PC-9 (cell line): ENCODE measurements at regions not wholly inside any gene's neighbourhood (a gene's known extent, or its start where the extent isn't known, plus 50 kb on each side); places are given as distances from the start of the nearest gene placed in this dataset.

Source experiments
- BruUV-seq: library from RNA; stranded (reverse); fragments of 400-500 nt; replicated peaks from 2 replicates; lab custom pipeline; 2021; lab: Mats Ljungman, UMichigan
- CTCF ChIA-PET: fragments of 300-600 bp; sonication (Branson Sonifier 250); formaldehyde crosslinking; loops from one replicate; lab custom pipeline; 2022; ENCODE audit warnings: antibody characterized with exemption; lab: Charles Lee
- POLR2A ChIA-PET: fragments of 300-600 bp; sonication (Branson Sonifier 250); formaldehyde crosslinking; loops from one replicate; lab custom pipeline; 2022; ENCODE audit warnings: antibody characterized with exemption; ENCODE audit not compliant: unreplicated experiment; lab: Charles Lee
- DNase-seq, 2 experiments: peaks; one replicate each; pipeline versions ENCODE4 v3.0.0 to v3.0.0-alpha.2; 2015 to 2022; ENCODE audit warnings: mixed read lengths in 1 of 2
- H2AFZ ChIP-seq: fragments of 200-600 bp; sonication (generic); 2 replicates; pipeline ENCODE4 v1.8.1; 2017; ENCODE audit warnings: antibody characterized with exemption
- H3F3A ChIP-seq: fragments of 200-600 bp; sonication (generic); 2 replicates; pipeline ENCODE4 v1.8.1; 2017; ENCODE audit warnings: antibody characterized with exemption, mild to moderate bottlenecking, low read depth; ENCODE audit not compliant: insufficient read depth
- H3K27ac ChIP-seq: fragments of 200-600 bp; sonication (generic); 2 replicates; pipeline ENCODE4 v1.6.1; 2016; ENCODE audit warnings: mixed run types
- H3K27me3 ChIP-seq: fragments of 200-600 bp; sonication (generic); 2 replicates; pipeline ENCODE4 v1.6.1; 2016; ENCODE audit warnings: low read depth, mixed run types; ENCODE audit not compliant: insufficient read depth
- H3K36me3 ChIP-seq: fragments of 200-600 bp; sonication (generic); 2 replicates; pipeline ENCODE4 v1.6.1; 2016; ENCODE audit warnings: low read depth, mixed run types
- H3K4me1 ChIP-seq: fragments of 200-600 bp; sonication (generic); replicated peaks from 2 replicates; pipeline ENCODE4 v1.6.1; 2016; ENCODE audit warnings: mixed run types; ENCODE audit not compliant: insufficient read depth
- H3K4me2 ChIP-seq: fragments of 200-600 bp; sonication (generic); 2 replicates; pipeline ENCODE4 v1.6.1; 2017; ENCODE audit warnings: mixed run types
- H3K4me3 ChIP-seq: fragments of 200-600 bp; sonication (generic); 2 replicates; pipeline ENCODE4 v1.6.1; 2016; ENCODE audit warnings: mixed run types
- H3K79me2 ChIP-seq: fragments of 200-600 bp; sonication (generic); 2 replicates; pipeline ENCODE4 v1.6.1; 2017; ENCODE audit warnings: low read depth, mixed run types
- H3K9me2 ChIP-seq: fragments of 200-600 bp; sonication (generic); 2 replicates; pipeline ENCODE4 v1.8.1; 2017; ENCODE audit warnings: mild to moderate bottlenecking; ENCODE audit not compliant: insufficient read depth
- H3K9me3 ChIP-seq: fragments of 200-600 bp; sonication (generic); 2 replicates; pipeline ENCODE4 v1.8.1; 2016; ENCODE audit warnings: low read depth; ENCODE audit not compliant: insufficient read depth
- H4K20me1 ChIP-seq: fragments of 200-600 bp; sonication (generic); 2 replicates; pipeline ENCODE4 v1.8.1; 2017; ENCODE audit not compliant: insufficient read depth
- EZH2 ChIP-seq: fragments of 200-600 bp; sonication (generic); IDR thresholded peaks from 2 replicates; pipeline ENCODE4 v1.8.0; 2017; ENCODE audit warnings: antibody characterized with exemption, low read depth
- intact Hi-C: fragments of 100-400 bp; cut with micrococcal nuclease; formaldehyde crosslinking; loops from one replicate; pipeline ENCODE4 v1.10.0; 2022; ENCODE audit not compliant: unreplicated experiment
- TF ChIP-seq, protein P1 (sequence below): fragments of 200-600 bp; sonication (generic); conservative IDR thresholded peaks from 2 replicates; pipeline ENCODE4 v1.6.1; 2017; ENCODE audit warnings: mixed run types, antibody characterized with exemption, mild to moderate bottlenecking, moderate library complexity

DNA sequence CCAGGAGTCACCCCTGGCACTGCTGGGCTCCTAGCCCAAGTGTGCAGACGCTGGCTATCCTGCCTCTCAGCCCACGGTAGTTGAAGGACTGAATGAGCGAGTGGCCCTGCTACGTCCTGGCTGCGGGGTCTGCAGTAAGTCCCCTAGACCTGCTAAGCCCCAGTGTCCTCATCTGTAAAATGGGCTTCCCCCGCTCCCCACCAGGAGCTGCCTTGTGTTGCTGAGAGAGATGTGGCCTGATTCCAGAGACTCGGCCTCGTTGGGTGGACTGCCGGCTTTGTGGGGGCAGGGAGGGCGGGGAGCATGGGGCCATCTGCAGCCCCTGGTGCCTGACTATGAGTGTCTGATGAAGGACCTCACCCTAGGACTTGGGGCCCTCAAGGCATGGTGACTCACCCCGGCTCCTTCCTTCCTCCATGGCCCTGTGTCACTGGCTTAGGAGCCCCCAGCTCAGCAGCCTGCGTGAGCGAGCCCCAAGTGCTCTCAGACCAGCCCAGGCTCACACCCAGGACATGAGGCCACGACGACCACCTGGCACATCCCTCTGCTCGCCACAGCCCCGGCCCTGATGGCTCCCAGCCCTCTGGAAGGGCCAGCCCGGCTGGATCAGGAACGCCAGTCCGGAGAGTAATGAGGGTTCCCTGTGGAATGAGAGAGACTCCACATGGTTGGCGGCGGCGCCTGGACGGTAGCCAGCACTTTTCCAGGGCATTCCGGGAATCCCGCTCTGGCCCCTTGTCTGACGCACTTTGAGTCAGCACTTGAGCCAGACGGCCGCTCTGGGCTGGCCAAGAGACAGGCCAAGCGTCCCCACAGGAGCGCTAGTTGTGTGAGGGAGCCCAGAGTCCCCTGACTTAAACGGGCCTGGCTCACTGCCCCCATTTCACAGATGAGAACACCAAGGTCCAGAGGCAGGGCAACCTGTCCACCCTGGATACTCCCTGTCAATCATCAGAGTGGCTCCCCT, 50.5 kb upstream of the SHISAL1 start:
- ChIA-PET POLR2A (interaction anchor here (0.7 kb wide), 1 partner anchor 1390 kb away, joined by 4 read pairs; no protein-coding TSS in a partner anchor), CTCF (interaction anchor here (0.8 kb wide), 1 partner anchor 57 kb away, joined by 6 read pairs; no protein-coding TSS in a partner anchor)
- H3K27me3 ChIP-seq = no peaks in the 10 kb centered on the region
- H2AFZ ChIP-seq = peak overlapping the region; percentile 74
- H3F3A ChIP-seq = peaks cover 36% of the 10 kb centered on the region; the same call in 1 of the 2 replicates
- H3K4me2 ChIP-seq = peak overlapping the region; percentile 74
- no peaks in the 10 kb centered on the region for H4K20me1 ChIP-seq
- H3K36me3 ChIP-seq = no peaks in the 10 kb centered on the region
- BruUV-seq = no TSS peak
- no peaks in the 10 kb centered on the region for H3K9me2 ChIP-seq
- peaks cover 57% of the 10 kb centered on the region for H3K4me1 ChIP-seq
- intact Hi-C loops = loop anchor here (5.0 kb wide), 3 partner anchors 119 to 189 kb away; partner anchors contain the start of gene RTL6
- H3K9me3 ChIP-seq = no peaks in the 10 kb centered on the region
- peak overlapping the region; percentile 30; the same call in 1 of the 2 replicates for H3K4me3 ChIP-seq
- H3K27ac ChIP-seq = peak overlapping the region; percentile 90
- H3K79me2 ChIP-seq = no peaks in the 10 kb centered on the region
- peak; percentile 88 to 92 for DNase-seq
- TF ChIP-seq, protein P1, sequence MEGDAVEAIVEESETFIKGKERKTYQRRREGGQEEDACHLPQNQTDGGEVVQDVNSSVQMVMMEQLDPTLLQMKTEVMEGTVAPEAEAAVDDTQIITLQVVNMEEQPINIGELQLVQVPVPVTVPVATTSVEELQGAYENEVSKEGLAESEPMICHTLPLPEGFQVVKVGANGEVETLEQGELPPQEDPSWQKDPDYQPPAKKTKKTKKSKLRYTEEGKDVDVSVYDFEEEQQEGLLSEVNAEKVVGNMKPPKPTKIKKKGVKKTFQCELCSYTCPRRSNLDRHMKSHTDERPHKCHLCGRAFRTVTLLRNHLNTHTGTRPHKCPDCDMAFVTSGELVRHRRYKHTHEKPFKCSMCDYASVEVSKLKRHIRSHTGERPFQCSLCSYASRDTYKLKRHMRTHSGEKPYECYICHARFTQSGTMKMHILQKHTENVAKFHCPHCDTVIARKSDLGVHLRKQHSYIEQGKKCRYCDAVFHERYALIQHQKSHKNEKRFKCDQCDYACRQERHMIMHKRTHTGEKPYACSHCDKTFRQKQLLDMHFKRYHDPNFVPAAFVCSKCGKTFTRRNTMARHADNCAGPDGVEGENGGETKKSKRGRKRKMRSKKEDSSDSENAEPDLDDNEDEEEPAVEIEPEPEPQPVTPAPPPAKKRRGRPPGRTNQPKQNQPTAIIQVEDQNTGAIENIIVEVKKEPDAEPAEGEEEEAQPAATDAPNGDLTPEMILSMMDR = no peak
- TF ChIP-seq EZH2 = no peak

- no peaks in the 10 kb centered on the region for H3K36me3 ChIP-seq
- intact Hi-C loops = loop anchor here (5.0 kb wide), 3 partner anchors 120 to 190 kb away; partner anchors contain the start of gene RTL6
- H4K20me1 ChIP-seq = no peaks in the 10 kb centered on the region
- H3K4me2 ChIP-seq = peak overlapping the region; percentile 74
- TF ChIP-seq EZH2 = no peak
- TF ChIP-seq, protein P1 = no peak
- BruUV-seq = no TSS peak
- peak overlapping the region; percentile 90 for H3K27ac ChIP-seq
- no peaks in the 10 kb centered on the region for H3K27me3 ChIP-seq
- H3F3A ChIP-seq = peaks cover 36% of the 10 kb centered on the region; the same call in 1 of the 2 replicates
- H2AFZ ChIP-seq = no peak overlapping the region
- POLR2A ChIA-PET = no interaction called here
- no peaks in the 10 kb centered on the region for H3K9me3 ChIP-seq
- CTCF ChIA-PET = interaction anchor here (0.8 kb wide), 1 partner anchor 56 kb away, joined by 6 read pairs; no protein-coding TSS in a partner anchor
- H3K79me2 ChIP-seq = no peaks in the 10 kb centered on the region
- peaks cover 57% of the 10 kb centered on the region for H3K4me1 ChIP-seq
- no peaks in the 10 kb centered on the region for H3K9me2 ChIP-seq
- no peak overlapping the region for H3K4me3 ChIP-seq
- no peak for DNase-seq
These were observed 49.7 kb upstream of the SHISAL1 start for GRCh38 chr22:44362249-44363012.
